Esophagus muscularis mucosa (tissue), 4 donors: ENCODE measurements at regions not wholly inside any gene's neighbourhood (a gene's known extent, or its start where the extent isn't known, plus 50 kb on each side); places are given as distances from the start of the nearest gene placed in this dataset.
A peak's percentile ranks its signal among the peaks of the same experiment; 100 is the strongest.

Experiments used
- DNase-seq: peaks from one replicate; pipeline ENCODE4 v3.0.0-alpha.2; 2017; ENCODE audit errors: extremely low spot score
- H3K27ac ChIP-seq, 4 donors: fragments of 200-600 bp; sonication (generic); replicated peaks in 1 of 4; 1 replicate in 3 of 4; 2 replicates in 1 of 4; pipeline ENCODE4 v1.5.1; 2016 to 2019; ENCODE audit warnings: mild to moderate bottlenecking in 1 of 4
- H3K27me3 ChIP-seq, 4 donors: fragments of 200-600 bp; sonication (generic); one replicate each; pipeline versions ENCODE4 v1.5.1 to v1.6.0; 2016 to 2019
- H3K36me3 ChIP-seq, 4 donors: fragments of 200-600 bp; sonication (generic); one replicate each; pipeline ENCODE4 v1.5.1; 2016 to 2019
- H3K4me1 ChIP-seq, 4 donors: fragments of 200-600 bp; sonication (generic); one replicate each; pipeline ENCODE4 v1.5.1; 2016 to 2019
- H3K4me3 ChIP-seq, 4 donors: fragments of 200-600 bp; sonication (generic); 1 replicate in 2 of 4; 2 replicates in 2 of 4; pipeline ENCODE4 v1.5.1; 2016 to 2019; ENCODE audit warnings: mild to moderate bottlenecking in 4 of 4, moderate library complexity in 1 of 4
- H3K9me3 ChIP-seq, 4 donors: fragments of 200-600 bp; sonication (generic); 1 replicate in 3 of 4; 2 replicates in 1 of 4; pipeline ENCODE4 v1.5.1; 2016 to 2019
- EP300 ChIP-seq: sonication (generic); formaldehyde crosslinking; IDR thresholded peaks from one replicate; pipeline ENCODE4 v1.6.1; 2017; ENCODE audit warnings: antibody characterized with exemption
- POLR2A ChIP-seq: fragments of 450-650 bp; IDR thresholded peaks from one replicate; pipeline ENCODE4 v1.6.1; 2017; ENCODE audit warnings: antibody characterized with exemption, moderate library complexity, mild to moderate bottlenecking, low read depth
- POLR2AphosphoS5 ChIP-seq, 2 donors: sonication (generic); formaldehyde crosslinking; IDR thresholded peaks; one replicate each; pipeline ENCODE4 v1.6.1; 2017; ENCODE audit warnings: antibody characterized with exemption in 2 of 2
- WGBS: methylation state at CpG from one replicate; pipeline ENCODE4 v1.1.5; 2018; 5-methylcytosine and 5-hydroxymethylcytosine counted together
- intact Hi-C: fragments of 100-400 bp; cut with DNase I; formaldehyde crosslinking; loops from one replicate; pipeline ENCODE4 v1.15.1; 2023
- TF ChIP-seq, protein P1 (sequence below), 3 experiments: fragments of 200-600 bp in 2 of 3; fragments of 450-650 bp in 1 of 3; sonication (generic) in 2 of 3; IDR thresholded peaks; one replicate each; pipeline ENCODE4 v1.5.1; 2017 to 2019; ENCODE audit warnings: antibody characterized with exemption in 3 of 3, mild to moderate bottlenecking in 2 of 3, moderate library complexity in 1 of 3

DNA sequence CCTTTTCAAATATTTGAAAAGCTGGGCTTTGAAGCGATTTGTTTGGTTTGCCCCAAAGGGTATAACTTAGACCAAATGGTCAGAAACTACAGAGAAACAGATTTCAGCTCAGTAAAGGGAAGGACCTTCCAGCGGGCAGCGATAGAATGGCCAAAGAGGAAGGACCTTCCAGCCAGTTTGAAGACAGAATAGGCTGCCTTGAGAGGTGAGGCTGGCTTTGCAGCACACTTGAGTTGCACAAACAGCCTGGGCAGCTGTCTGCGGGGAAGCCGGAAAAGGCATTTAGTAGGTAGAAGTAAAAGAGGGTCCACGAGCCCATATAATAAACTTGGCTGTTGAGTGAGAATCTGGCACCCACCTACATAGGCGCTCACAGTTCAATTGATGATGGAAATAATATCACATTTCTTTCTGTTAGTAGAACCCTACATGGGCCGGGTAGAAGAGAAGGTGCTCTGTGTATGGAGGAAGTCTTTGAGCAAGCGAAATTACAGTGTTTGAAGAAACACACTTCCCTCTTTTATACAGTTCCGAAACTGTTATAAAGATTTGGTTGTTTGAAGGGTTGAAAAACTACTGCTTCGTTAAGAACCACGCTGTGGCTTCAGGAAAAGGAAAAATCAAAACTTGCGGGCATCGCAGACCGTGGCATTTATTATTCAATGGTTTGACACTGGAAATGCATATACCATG, 75.0 kb upstream of the SORBS2 start:
- Histone ChIP-seq H3K27ac (no peak overlapping the region), H3K4me3 (no peak overlapping the region), H3K27me3 (no peaks in the 10 kb centered on the region), H3K36me3 (no peaks in the 10 kb centered on the region), H3K4me1 (no peaks in the 10 kb centered on the region), H3K9me3 (peaks cover 0 to 15% (median 2%) of the 10 kb centered on the region in 4 donors)
- DNase-seq, result peak; percentile 85
- intact Hi-C loops, result no loop called here
- 72% methylated on average over 15 of the region's 15 CpGs for WGBS
- TF ChIP-seq POLR2A, result no peak
- TF ChIP-seq POLR2AphosphoS5 (IDR thresholded peaks at IDR 0.05), result no peak

DNA sequence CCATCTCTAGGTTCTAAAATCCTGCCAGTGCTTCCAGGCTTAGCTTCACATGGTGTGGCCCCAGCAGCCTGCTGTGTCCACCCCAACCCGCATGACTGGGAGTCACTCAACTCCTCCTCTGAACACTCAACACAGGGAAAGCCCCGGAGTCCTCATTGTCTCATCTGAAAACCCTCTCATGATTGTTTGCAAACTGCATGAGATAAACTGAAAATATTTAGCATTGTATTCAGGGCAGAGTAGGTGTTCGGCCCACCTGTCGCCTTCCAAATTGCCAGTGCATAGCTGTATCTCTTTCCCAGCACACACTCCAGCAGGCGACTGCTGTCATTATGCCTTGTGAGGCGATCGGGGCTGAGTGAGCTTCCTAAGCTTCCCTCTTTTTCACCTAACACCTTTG, 76.7 kb upstream of the SORBS2 start:
- no peak for DNase-seq
- intact Hi-C loops, result no loop called here
- H3K4me3 ChIP-seq, result no peak overlapping the region
- peaks cover 0 to 9% (median 2%) of the 10 kb centered on the region in 4 donors for H3K9me3 ChIP-seq
- no peak overlapping the region for H3K27ac ChIP-seq
- H3K4me1 ChIP-seq, result no peaks in the 10 kb centered on the region
- 95% methylated on average over 7 of the region's 7 CpGs for WGBS
- no peaks in the 10 kb centered on the region for H3K36me3 ChIP-seq
- TF ChIP-seq, protein P1, sequence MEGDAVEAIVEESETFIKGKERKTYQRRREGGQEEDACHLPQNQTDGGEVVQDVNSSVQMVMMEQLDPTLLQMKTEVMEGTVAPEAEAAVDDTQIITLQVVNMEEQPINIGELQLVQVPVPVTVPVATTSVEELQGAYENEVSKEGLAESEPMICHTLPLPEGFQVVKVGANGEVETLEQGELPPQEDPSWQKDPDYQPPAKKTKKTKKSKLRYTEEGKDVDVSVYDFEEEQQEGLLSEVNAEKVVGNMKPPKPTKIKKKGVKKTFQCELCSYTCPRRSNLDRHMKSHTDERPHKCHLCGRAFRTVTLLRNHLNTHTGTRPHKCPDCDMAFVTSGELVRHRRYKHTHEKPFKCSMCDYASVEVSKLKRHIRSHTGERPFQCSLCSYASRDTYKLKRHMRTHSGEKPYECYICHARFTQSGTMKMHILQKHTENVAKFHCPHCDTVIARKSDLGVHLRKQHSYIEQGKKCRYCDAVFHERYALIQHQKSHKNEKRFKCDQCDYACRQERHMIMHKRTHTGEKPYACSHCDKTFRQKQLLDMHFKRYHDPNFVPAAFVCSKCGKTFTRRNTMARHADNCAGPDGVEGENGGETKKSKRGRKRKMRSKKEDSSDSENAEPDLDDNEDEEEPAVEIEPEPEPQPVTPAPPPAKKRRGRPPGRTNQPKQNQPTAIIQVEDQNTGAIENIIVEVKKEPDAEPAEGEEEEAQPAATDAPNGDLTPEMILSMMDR (IDR thresholded peaks at IDR 0.05), result no peak
- TF ChIP-seq POLR2AphosphoS5 (IDR thresholded peaks at IDR 0.05) (no peak), POLR2A (no peak), EP300 (no peak)
- H3K27me3 ChIP-seq, result no peaks in the 10 kb centered on the region

DNA sequence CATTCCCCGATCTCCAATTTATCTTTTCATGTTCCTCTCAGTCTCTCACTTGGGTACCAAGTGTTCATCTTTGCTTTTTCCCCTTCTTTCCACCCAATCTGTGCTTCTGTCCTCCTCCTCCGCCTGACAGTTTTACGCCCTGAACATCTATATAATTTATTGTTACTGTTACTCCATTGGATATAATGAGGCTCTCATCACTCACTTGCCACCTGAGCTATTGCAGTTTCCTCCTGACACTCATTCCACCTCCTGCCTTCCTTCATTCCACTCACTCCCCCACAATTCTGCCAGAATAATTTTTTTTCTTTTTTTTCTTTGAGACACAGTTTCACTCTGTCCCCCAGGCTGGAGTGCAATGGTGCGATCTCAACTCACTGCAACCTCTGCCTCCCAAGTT, 77.6 kb upstream of the SORBS2 start:
- no peaks in the 10 kb centered on the region for H3K4me1 ChIP-seq
- no peaks in the 10 kb centered on the region for H3K36me3 ChIP-seq
- 96% methylated on average over 4 of the region's 4 CpGs for WGBS
- H3K4me3 ChIP-seq, result no peak overlapping the region
- no peak for DNase-seq
- no peaks in the 10 kb centered on the region for H3K27me3 ChIP-seq
- TF ChIP-seq POLR2AphosphoS5 (IDR thresholded peaks at IDR 0.05) (no peak), EP300 (no peak), POLR2A (no peak)
- TF ChIP-seq, protein P1 (IDR thresholded peaks at IDR 0.05), result no peak
- H3K27ac ChIP-seq, result no peak overlapping the region
- peaks cover 0 to 9% (median 2%) of the 10 kb centered on the region in 4 donors for H3K9me3 ChIP-seq
- intact Hi-C loops, result no loop called here

DNA sequence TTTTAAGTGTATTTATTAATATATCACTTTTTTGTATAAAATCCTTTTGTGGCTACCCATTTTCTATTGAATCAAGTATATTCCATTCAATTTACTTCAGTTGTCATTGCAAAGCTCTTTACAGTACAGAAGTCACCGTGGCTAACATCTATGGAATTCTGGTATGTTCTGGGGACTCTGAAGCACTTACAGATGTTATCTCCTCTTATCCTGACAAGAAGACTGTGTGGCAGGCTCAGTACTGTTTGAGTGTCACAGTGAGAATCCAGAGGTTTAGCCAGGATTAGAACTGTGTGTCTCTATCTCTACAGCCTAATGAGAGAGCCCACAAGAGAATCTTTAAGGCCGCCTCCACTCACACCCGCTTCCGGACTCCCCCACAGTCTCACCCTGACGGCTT, 78.2 kb upstream of the SORBS2 start:
- WGBS, result 92% methylated on average over 5 of the region's 5 CpGs
- Histone ChIP-seq H3K27me3 (no peaks in the 10 kb centered on the region), H3K4me3 (no peak overlapping the region), H3K9me3 (peaks cover 0 to 9% (median 2%) of the 10 kb centered on the region in 4 donors), H3K36me3 (no peaks in the 10 kb centered on the region), H3K4me1 (no peaks in the 10 kb centered on the region), H3K27ac (no peak overlapping the region)
- TF ChIP-seq POLR2AphosphoS5 (IDR thresholded peaks at IDR 0.05), result no peak
- TF ChIP-seq POLR2A, result no peak
- TF ChIP-seq EP300, result no peak
- TF ChIP-seq, protein P1 (IDR thresholded peaks at IDR 0.05), result no peak
- DNase-seq, result no peak
- intact Hi-C loops, result no loop called here

DNA sequence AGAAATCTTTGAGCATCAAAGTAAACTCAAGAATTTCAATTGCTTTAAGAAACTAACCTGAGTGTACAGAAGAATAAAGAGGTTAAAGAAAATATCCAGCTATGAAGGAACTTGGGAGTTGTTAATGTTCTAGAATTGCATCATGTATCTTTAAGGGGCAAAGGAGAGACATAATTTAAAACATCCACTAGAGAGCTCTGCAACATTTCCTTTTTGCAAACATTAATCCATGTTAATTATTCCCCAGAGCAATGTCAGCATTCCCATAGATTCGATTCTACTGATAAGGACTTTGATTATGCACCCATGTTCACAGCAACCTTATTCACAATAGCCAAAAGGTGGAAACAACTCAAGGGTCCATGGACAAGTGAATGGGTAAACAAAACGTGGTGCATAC, 80.2 kb upstream of the SORBS2 start:
- no peak for DNase-seq
- H3K4me1 ChIP-seq, result no peaks in the 10 kb centered on the region
- no peaks in the 10 kb centered on the region for H3K27me3 ChIP-seq
- H3K9me3 ChIP-seq, result peaks cover 0 to 9% (median 2%) of the 10 kb centered on the region in 4 donors
- TF ChIP-seq POLR2AphosphoS5 (IDR thresholded peaks at IDR 0.05) (no peak), EP300 (no peak), POLR2A (no peak)
- TF ChIP-seq, protein P1 (IDR thresholded peaks at IDR 0.05), result no peak
- no peaks in the 10 kb centered on the region for H3K36me3 ChIP-seq
- H3K27ac ChIP-seq, result no peak overlapping the region
- intact Hi-C loops, result no loop called here
- WGBS, result 78% methylated on average over 2 of the region's 2 CpGs
- no peak overlapping the region for H3K4me3 ChIP-seq
